GM12892 (cell line): ENCODE measurements at regions not wholly inside any gene's neighbourhood (a gene's known extent, or its start where the extent isn't known, plus 50 kb on each side); places are given as distances from the start of the nearest gene placed in this dataset.

Source experiments
- POLR2A ChIP-seq: IDR thresholded peaks from 2 replicates; pipeline ENCODE4 v1.6.1; 2011; ENCODE audit warnings: low read depth, low read length, control low read depth
- POLR2AphosphoS5 ChIP-seq: IDR thresholded peaks from 2 replicates; pipeline ENCODE4 v1.6.1; 2011; ENCODE audit warnings: low read depth, low read length, control low read depth

- TF ChIP-seq POLR2AphosphoS5 (no peak; the same call in 1 of the 2 replicates), POLR2A (no peak)
These were observed 213.8 kb upstream of the MARCKS start for GRCh38 chr6:113643407-113643770.
